H9 (cell line): ENCODE measurements at regions not wholly inside any gene's neighbourhood (a gene's known extent, or its start where the extent isn't known, plus 50 kb on each side); places are given as distances from the start of the nearest gene placed in this dataset.
A peak's percentile ranks its signal among the peaks of the same experiment; 100 is the strongest.

ENCODE experiments used
- DNase-seq: peaks from one replicate; pipeline ENCODE4 v3.0.0-alpha.2; 2017
- H2AFZ ChIP-seq: one replicate; pipeline ENCODE4 v1.6.1; 2013; ENCODE audit warnings: mild to moderate bottlenecking, low read length, control low read depth, moderate library complexity
- H2AK5ac ChIP-seq: 2 replicates; pipeline ENCODE4 v1.6.1; 2013; ENCODE audit warnings: low read length, control low read depth, mixed read lengths; ENCODE audit not compliant: insufficient read length
- H2BK120ac ChIP-seq: one replicate; pipeline ENCODE4 v1.6.1; 2013; ENCODE audit warnings: low read depth, mild to moderate bottlenecking, low read length, control low read depth, inconsistent platforms; ENCODE audit not compliant: poor library complexity, severe bottlenecking
- H2BK12ac ChIP-seq: 2 replicates; pipeline ENCODE4 v1.6.1; 2013; ENCODE audit warnings: low read length, control low read depth, mixed read lengths, low read depth; ENCODE audit not compliant: insufficient read length
- H2BK15ac ChIP-seq: 2 replicates; pipeline ENCODE4 v1.6.1; 2013; ENCODE audit warnings: low read depth, low read length, control low read depth
- H2BK20ac ChIP-seq: one replicate; pipeline ENCODE4 v1.6.1; 2013; ENCODE audit warnings: low read depth, mild to moderate bottlenecking, low read length, control low read depth, inconsistent platforms; ENCODE audit not compliant: poor library complexity, severe bottlenecking
- H2BK5ac ChIP-seq: 2 replicates; pipeline ENCODE4 v1.6.1; 2013; ENCODE audit warnings: low read length, control low read depth, mixed read lengths; ENCODE audit not compliant: insufficient read length
- H3K14ac ChIP-seq: 2 replicates; pipeline ENCODE4 v1.6.1; 2013; ENCODE audit warnings: low read length, control low read depth; ENCODE audit not compliant: insufficient read depth
- H3K18ac ChIP-seq: 2 replicates; pipeline ENCODE4 v1.6.1; 2013; ENCODE audit warnings: low read depth, mild to moderate bottlenecking, mixed read lengths, low read length, control low read depth; ENCODE audit not compliant: insufficient read length
- H3K23ac ChIP-seq: 2 replicates; pipeline ENCODE4 v1.6.1; 2013; ENCODE audit warnings: low read length, control low read depth, mixed read lengths, low read depth; ENCODE audit not compliant: insufficient read length
- H3K23me2 ChIP-seq: 2 replicates; pipeline ENCODE4 v1.6.1; 2013; ENCODE audit warnings: low read depth, mild to moderate bottlenecking, mixed read lengths, low read length, control low read depth; ENCODE audit not compliant: insufficient read length, poor library complexity, severe bottlenecking
- H3K27ac ChIP-seq: 2 replicates; pipeline ENCODE4 v1.5.1; 2013; ENCODE audit warnings: low read length, control low read depth, mixed read lengths, low read depth; ENCODE audit not compliant: insufficient read length
- H3K27me3 ChIP-seq: 2 replicates; pipeline ENCODE4 v1.6.1; 2013; ENCODE audit warnings: low read length, control low read depth, inconsistent platforms; ENCODE audit not compliant: insufficient read depth
- H3K4ac ChIP-seq: 2 replicates; pipeline ENCODE4 v1.6.1; 2013; ENCODE audit warnings: low read depth, mild to moderate bottlenecking, control low read depth, inconsistent platforms, low read length, moderate library complexity
- H3K4me1 ChIP-seq: 2 replicates; pipeline ENCODE4 v1.6.1; 2013; ENCODE audit warnings: low read length, control low read depth, inconsistent platforms; ENCODE audit not compliant: insufficient read depth
- H3K4me2 ChIP-seq: 2 replicates; pipeline ENCODE4 v1.6.1; 2013; ENCODE audit warnings: low read length, control low read depth, mixed read lengths; ENCODE audit not compliant: insufficient read length, insufficient read depth
- H3K56ac ChIP-seq: 2 replicates; pipeline ENCODE4 v1.6.1; 2013; ENCODE audit warnings: low read depth, mild to moderate bottlenecking, mixed read lengths, low read length, control low read depth; ENCODE audit not compliant: insufficient read length
- H3K79me1 ChIP-seq: 2 replicates; pipeline ENCODE4 v1.6.1; 2013; ENCODE audit warnings: low read depth, mild to moderate bottlenecking, moderate library complexity, low read length, control low read depth, inconsistent platforms; ENCODE audit not compliant: insufficient read depth, poor library complexity, severe bottlenecking
- H3K79me2 ChIP-seq: 2 replicates; pipeline ENCODE4 v1.6.1; 2013; ENCODE audit warnings: low read length, control low read depth, inconsistent platforms; ENCODE audit not compliant: insufficient read depth
- H3K9ac ChIP-seq: 2 replicates; pipeline ENCODE4 v1.6.1; 2013; ENCODE audit warnings: low read length, control low read depth, mixed read lengths; ENCODE audit not compliant: insufficient read length; ENCODE audit errors: extremely low read depth
- H3K9me3 ChIP-seq: one replicate; pipeline ENCODE4 v1.6.1; 2013; ENCODE audit warnings: low read depth, low read length, inconsistent platforms; ENCODE audit not compliant: control insufficient read depth
- H3T11ph ChIP-seq: one replicate; pipeline ENCODE4 v1.6.1; 2013; ENCODE audit warnings: mild to moderate bottlenecking, low read length, control low read depth, inconsistent platforms
- H4K20me1 ChIP-seq: one replicate; pipeline ENCODE4 v1.6.1; 2013; ENCODE audit not compliant: control insufficient read depth, insufficient read length, insufficient read depth
- H4K5ac ChIP-seq: 2 replicates; pipeline ENCODE4 v1.6.1; 2013; ENCODE audit warnings: low read depth, mild to moderate bottlenecking, mixed read lengths, low read length, control low read depth; ENCODE audit not compliant: insufficient read length
- H4K8ac ChIP-seq: replicated peaks from 2 replicates; pipeline ENCODE4 v1.6.1; 2013; ENCODE audit warnings: low read length, control low read depth, mixed read lengths, low read depth; ENCODE audit not compliant: insufficient read length
- H4K91ac ChIP-seq: 2 replicates; pipeline ENCODE4 v1.6.1; 2013; ENCODE audit warnings: low read depth, mild to moderate bottlenecking, moderate library complexity, mixed read lengths, low read length, control low read depth; ENCODE audit not compliant: insufficient read length
- H3K27ac Mint-ChIP-seq, 3 experiments: 2 replicates in 2 of 3; 3 replicates in 1 of 3; pipeline ENCODE4 v1.8.0; 2020 to 2021; ENCODE audit warnings: mixed read lengths in 3 of 3, mild to moderate bottlenecking in 1 of 3, moderate library complexity in 1 of 3
- H3K27me3 Mint-ChIP-seq: 2 replicates; pipeline ENCODE4 v1.8.0; 2021; ENCODE audit warnings: low read depth, mild to moderate bottlenecking, moderate library complexity, mixed read lengths
- H3K36me3 Mint-ChIP-seq, 3 experiments: 2 replicates in 2 of 3; 3 replicates in 1 of 3; pipeline ENCODE4 v1.8.0; 2020 to 2021; ENCODE audit warnings: low read depth in 3 of 3, mixed read lengths in 3 of 3; ENCODE audit not compliant: insufficient read depth in 1 of 3
- H3K4me1 Mint-ChIP-seq, 2 experiments: 2 replicates each; pipeline ENCODE4 v1.8.0; 2020; ENCODE audit warnings: mixed read lengths in 2 of 2
- H3K4me3 Mint-ChIP-seq, 2 experiments: 2 replicates in 1 of 2; 3 replicates in 1 of 2; pipeline ENCODE4 v1.8.0; 2020 to 2021; ENCODE audit warnings: mild to moderate bottlenecking in 2 of 2, mixed read lengths in 2 of 2, moderate library complexity in 1 of 2
- H3K9me3 Mint-ChIP-seq, 2 experiments: 2 replicates in 1 of 2; 3 replicates in 1 of 2; pipeline ENCODE4 v1.8.0; 2020; ENCODE audit warnings: mild to moderate bottlenecking in 2 of 2, mixed read lengths in 2 of 2, moderate library complexity in 1 of 2
- CTCF ChIP-seq: fragments of 200-600 bp; sonication (generic); conservative IDR thresholded peaks from 3 replicates; pipeline ENCODE4 v1.8.0; 2021; ENCODE audit warnings: antibody characterized with exemption, mild to moderate bottlenecking
- WGBS: extraction: QIAGEN DNeasy Blood & Tissue Kit; methylation state at CpG from one replicate; pipeline ENCODE4 v1.1.7; 2013; ENCODE audit warnings: missing lambda C conversion rate, low lambda C conversion rate, mixed read lengths; ENCODE audit not compliant: insufficient read length; ENCODE audit errors: extremely low coverage; 5-methylcytosine and 5-hydroxymethylcytosine counted together

DNA sequence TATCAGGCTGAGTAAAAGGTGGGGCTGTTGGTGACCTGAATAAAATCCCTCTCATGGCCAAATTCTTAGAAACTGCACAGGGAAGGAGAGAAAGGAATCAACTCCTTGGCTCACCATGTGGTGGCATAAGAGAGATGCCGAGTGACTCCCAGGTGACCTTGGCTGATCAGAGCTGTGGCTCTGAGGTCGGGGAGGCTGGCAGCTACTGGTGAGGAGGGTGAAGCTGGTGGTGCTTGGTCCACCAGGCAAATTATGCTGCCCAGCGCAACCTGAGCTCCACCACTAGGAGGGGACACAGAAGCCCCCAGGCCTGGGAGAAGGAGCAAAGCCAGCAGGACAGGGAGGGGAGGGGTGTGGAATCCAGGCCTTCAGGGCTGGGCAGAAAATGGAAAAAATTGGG lies 111.2 kb upstream of the IL12B start:
- Histone ChIP-seq H2AFZ (no peak overlapping the region), H3K18ac (no peak overlapping the region), H3K4me1 (no peaks in the 10 kb centered on the region), H3K23me2 (no peaks in the 10 kb centered on the region), H2AK5ac (no peak overlapping the region), H3K9ac (no peak overlapping the region), H3K27me3 (no peaks in the 10 kb centered on the region), H4K5ac (no peak overlapping the region), H3K56ac (no peak overlapping the region), H4K8ac (no peak overlapping the region), H3K79me2 (no peaks in the 10 kb centered on the region), H3K4me2 (no peak overlapping the region), H2BK120ac (no peak overlapping the region), H3K79me1 (no peaks in the 10 kb centered on the region), H3K14ac (no peak overlapping the region), H3K9me3 (no peaks in the 10 kb centered on the region), H2BK20ac (no peak overlapping the region), H3K23ac (no peak overlapping the region), H3T11ph (no peak overlapping the region), H2BK5ac (no peak overlapping the region), H4K91ac (no peak overlapping the region), H3K4ac (no peak overlapping the region), H3K27ac (no peak overlapping the region), H2BK15ac (no peak overlapping the region), H2BK12ac (no peak overlapping the region), H4K20me1 (no peaks in the 10 kb centered on the region)
- H3K36me3 Mint-ChIP-seq, result no peaks in the 10 kb centered on the region; a peak in 1 of 7 replicates
- H3K27me3 Mint-ChIP-seq, result peaks cover 6% of the 10 kb centered on the region; the same call in 1 of the 2 replicates
- peak; percentile 70 for DNase-seq
- H3K4me3 Mint-ChIP-seq, result no peak overlapping the region
- H3K27ac Mint-ChIP-seq, result peak overlapping the region in 1 of 3 experiments; percentile 83; a peak in 1 of 7 replicates
- WGBS, result no CpG with 5 or more reads among the region's 3 CpGs
- H3K4me1 Mint-ChIP-seq, result peaks cover 12 to 21% of the 10 kb centered on the region in 2 experiments
- peak; percentile 62 for TF ChIP-seq CTCF
- H3K9me3 Mint-ChIP-seq, result no peaks in the 10 kb centered on the region
